IPS-18c (cell line): ENCODE measurements at regions not wholly inside any gene's neighbourhood (a gene's known extent, or its start where the extent isn't known, plus 50 kb on each side); places are given as distances from the start of the nearest gene placed in this dataset.
"Not testable (repeated sequence)": the region's sequence is repeated elsewhere in the genome, so short reads cannot be mapped to it uniquely, and the experiment has no call there.

Experiments
- H3K4me3 ChIP-seq: 2 replicates; pipeline ENCODE4 v1.7.0; 2013; ENCODE audit warnings: low read depth, mild to moderate bottlenecking, low read length, moderate library complexity; ENCODE audit not compliant: insufficient read depth
- H3K9me3 ChIP-seq: one replicate; pipeline ENCODE4 v1.6.1; 2013; ENCODE audit warnings: mild to moderate bottlenecking, low read length, moderate library complexity; ENCODE audit not compliant: control insufficient read depth, insufficient read depth

- Histone ChIP-seq H3K4me3 (no peak overlapping the region), H3K9me3 (no peaks in the 10 kb centered on the region)
Measured at GRCh38 chr5:1720396-1721110, 79.1 kb downstream of the MRPL36 start.

GRCh38 chr5:1719860-1720259, 79.8 kb downstream of the MRPL36 start:
- Histone ChIP-seq H3K9me3 (no peaks in the 10 kb centered on the region), H3K4me3 (no peak overlapping the region)

DNA sequence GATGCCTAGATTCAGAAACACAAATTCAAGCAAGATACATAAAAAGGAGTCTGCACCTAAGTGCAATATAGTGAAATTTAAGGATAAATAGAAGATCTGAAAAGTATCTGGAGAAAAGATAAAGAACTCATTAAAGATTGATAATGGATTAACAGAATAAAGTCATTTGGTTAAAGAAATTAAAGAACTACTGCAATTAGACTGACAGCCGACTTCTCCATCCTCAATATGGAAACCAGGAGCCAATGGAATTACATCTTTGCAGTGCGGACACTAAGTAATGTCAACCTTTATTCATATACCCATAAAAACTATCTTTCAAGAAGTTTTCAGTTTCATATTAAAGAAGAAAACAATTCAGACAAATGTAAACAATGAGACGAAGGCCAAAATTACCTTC, 81.0 kb downstream of the MRPL36 start:
- no peak overlapping the region for H3K4me3 ChIP-seq
- H3K9me3 ChIP-seq = no peaks in the 10 kb centered on the region

DNA sequence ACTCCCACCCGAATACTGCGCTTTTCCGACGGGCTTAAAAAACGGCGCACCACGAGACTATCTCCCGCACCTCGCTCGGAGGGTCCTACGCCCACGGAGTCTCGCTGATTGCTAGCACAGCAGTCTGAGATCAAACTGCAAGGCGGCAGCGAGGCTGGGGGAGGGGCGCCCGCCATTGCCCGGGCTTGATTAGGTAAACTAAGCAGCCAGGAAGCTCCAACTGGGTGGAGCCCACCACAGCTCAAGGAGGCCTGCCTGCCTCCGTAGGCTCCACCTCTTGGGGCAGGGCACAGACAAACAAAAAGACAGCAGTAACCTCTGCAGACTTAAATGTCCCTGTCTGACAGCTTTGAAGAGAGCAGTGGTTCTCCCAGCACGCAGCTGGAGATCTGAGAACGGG, 89.5 kb downstream of the MRPL36 start:
- H3K9me3 ChIP-seq = not testable (repeated sequence)
- H3K4me3 ChIP-seq = peak overlapping the region; percentile 31; the same call in 1 of the 2 replicates

- H3K4me3 ChIP-seq = peak overlapping the region; percentile 24; the same call in 1 of the 2 replicates
Measured at GRCh38 chr5:1709171-1709803, 90.3 kb downstream of the MRPL36 start.

DNA sequence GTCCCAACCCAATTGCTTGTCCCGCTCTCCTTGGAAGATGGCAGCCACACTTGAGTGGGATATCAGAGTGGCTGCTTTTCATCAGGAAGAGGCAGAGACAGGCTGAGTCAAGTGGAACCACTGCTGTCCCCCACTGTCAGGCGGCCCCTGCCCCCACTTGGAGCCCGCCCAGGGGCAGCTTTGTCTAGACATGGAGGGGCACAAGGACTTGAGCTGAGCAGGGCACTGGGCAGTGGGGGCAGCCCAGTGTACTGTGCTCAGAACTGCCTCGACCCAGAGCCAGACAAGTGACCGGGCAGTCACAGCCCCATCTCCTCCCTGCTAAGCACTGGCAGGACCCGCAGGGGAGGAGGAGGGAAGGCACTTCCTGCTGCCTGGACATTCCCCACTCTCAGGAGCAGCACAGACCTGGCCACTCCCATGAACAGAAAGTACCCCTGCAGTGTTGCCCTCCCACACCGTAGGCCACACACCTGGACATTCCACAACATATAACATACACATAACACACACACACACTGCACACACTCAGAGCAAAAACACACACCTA, 91.0 kb downstream of the MRPL36 start:
- no peak overlapping the region for H3K4me3 ChIP-seq
- no peaks in the 10 kb centered on the region for H3K9me3 ChIP-seq

More at GRCh38 chr5:1709171-1709803, 90.3 kb downstream of the MRPL36 start:
- no peaks in the 10 kb centered on the region for H3K9me3 ChIP-seq

DNA sequence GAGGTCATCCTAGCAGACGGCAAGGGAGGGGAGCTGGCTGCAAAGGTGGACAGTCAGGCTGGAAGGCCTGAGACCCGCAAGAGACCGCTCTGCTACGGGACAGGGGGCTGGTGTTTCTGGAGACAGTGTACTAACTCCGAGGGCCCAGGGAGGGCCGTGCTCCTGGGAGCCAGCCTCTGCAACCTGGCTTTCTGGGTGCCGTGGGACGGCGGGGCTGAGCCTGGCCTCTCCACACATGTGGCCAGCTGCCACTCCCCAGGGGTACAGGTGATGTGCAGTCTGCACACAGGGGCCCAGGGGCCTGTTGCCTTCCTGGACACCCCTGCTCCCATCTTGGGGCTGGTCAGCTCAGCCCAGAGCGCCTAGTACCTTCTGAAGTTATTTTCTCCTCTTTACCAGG, 92.2 kb downstream of the MRPL36 start:
- no peak overlapping the region for H3K4me3 ChIP-seq
- H3K9me3 ChIP-seq = no peaks in the 10 kb centered on the region

DNA sequence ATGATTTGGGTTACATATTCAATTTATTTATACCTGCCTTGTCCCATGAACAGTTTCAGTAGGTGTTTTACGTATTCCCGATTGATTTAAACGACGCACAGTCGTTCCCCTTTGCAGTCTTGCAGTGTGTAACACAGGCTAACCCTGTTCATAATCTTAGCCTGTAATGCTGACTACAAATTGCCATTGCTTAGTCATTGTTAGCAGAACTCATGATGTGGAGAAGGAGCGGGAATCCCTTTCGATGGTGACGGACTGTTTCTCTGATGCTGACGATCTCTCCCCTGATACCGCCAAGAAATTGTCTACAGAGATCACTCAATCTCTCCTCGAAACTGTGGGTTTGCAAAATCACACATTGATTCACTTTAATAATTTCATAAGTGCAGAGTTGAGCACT, 93.2 kb downstream of the MRPL36 start:
- Histone ChIP-seq H3K9me3 (no peaks in the 10 kb centered on the region), H3K4me3 (no peak overlapping the region)

DNA sequence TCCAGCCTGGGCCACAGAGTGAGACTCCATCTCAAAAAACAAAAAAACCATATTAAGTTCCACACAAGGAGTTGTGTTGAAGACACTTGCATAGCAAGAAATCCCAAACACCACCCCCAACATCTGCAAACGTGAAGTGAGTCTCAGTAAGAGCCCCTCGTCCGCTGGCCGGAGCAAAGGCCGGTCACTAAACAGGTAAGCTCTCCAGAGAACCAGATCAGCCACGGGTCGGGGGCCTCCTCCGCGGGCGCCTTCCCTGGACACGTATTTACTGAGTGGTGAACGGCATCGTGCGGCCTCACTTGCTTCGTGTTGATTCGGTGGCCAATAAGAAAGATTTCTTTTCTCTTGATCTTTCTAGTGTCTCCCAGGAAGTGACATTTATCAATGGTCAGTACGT, 93.6 kb downstream of the MRPL36 start:
- H3K9me3 ChIP-seq = no peaks in the 10 kb centered on the region
- no peak overlapping the region for H3K4me3 ChIP-seq

DNA sequence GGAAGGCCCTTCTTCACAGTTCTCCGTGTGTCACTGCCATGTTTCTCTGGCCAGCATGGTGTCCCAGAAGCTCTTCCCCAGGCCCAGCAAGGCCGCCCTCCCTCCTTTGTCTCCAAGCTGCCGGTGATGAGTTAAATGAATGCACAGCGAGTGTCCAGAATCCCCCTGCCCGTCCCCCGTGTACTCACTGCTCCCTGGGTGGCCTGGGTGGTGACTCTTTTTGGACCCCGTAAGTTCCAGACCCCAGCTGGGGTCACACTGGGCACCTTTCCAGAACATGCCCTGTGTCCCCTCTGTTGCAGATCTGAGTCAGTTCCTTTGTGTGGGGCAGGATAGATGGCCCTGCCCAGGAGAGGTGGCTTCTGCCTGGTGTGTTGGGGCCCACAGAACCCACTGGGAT, 95.0 kb downstream of the MRPL36 start:
- Histone ChIP-seq H3K9me3 (no peaks in the 10 kb centered on the region), H3K4me3 (no peak overlapping the region)

- H3K4me3 ChIP-seq = no peak overlapping the region
- H3K9me3 ChIP-seq = peaks cover 3% of the 10 kb centered on the region
Measured at GRCh38 chr5:1704266-1704665, 95.4 kb downstream of the MRPL36 start.

GRCh38 chr5:1703352-1704050, 96.1 kb downstream of the MRPL36 start:
- no peak overlapping the region for H3K4me3 ChIP-seq
- peaks cover 3% of the 10 kb centered on the region for H3K9me3 ChIP-seq

DNA sequence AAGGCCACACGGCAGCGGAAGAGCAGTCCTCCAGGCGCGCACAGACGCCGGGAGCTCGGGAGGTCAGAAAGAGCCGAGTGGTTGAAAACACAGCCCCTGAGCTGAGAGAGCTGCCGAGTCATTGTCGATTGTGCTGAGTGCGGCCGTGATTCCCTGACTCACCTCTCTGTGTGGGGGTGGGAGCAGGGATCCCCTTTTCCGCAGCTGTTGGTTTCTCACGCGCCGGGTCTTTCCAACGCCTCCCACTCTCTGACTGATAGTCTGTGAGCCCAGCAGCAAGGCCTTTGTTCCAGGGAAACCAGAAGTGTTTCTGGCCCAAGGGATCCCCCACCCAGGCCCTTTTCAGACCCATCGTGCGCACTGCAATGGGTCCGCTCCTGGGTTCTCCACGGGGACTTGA, 97.3 kb downstream of the MRPL36 start:
- Histone ChIP-seq H3K9me3 (peaks cover 3% of the 10 kb centered on the region), H3K4me3 (no peak overlapping the region)

DNA sequence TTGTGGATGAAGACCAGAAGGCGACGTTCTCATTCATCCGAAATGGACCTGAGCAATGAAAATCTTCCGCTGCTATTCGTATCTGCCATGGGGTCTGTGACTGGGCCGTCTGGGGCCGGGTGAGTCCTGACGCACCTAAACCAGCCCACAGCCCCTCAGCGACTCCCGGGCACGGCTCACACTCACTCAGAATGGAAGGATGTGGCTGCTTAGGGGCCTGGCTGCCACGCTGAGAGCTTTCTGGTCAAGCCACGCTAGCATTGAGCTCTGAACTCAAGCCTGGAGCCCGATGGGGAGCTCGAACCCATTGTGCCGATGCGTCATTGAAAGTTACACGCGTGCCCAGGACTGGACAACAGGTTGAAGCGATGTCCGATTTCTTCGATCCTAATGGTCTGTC, 97.8 kb downstream of the MRPL36 start:
- H3K4me3 ChIP-seq = no peak overlapping the region
- H3K9me3 ChIP-seq = peaks cover 3% of the 10 kb centered on the region

DNA sequence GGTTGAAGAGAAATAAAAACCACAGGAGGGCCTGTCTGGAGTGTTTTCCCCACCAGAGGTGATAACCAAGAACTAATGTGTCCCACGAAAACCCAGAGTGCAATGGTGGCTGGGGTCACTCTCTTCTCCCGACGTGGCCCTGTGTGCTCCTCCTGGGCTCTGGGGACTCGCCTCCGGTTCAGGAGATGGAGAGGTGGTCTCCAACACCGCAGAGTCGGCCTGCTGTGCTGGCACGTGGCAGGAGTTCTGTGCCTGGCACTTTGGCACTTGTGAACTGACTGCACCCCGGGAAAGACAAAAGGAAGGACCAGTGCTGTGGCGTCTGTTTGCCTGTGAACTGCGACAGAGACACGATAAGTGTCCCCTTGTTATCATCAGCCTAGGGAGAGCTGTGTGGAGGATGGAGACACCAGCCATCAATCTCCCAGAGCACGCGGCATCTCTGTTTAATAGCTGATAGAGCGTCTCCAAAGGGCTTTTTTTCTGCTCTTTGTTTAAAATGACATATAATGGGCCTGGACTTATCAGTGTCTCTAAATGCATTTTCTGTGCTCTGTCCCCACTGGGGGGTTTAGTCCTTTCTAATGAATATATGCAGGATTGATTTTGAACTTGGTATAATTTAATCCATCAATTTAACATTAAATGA, 98.3 kb downstream of the MRPL36 start:
- peaks cover 3% of the 10 kb centered on the region for H3K9me3 ChIP-seq
- no peak overlapping the region for H3K4me3 ChIP-seq

DNA sequence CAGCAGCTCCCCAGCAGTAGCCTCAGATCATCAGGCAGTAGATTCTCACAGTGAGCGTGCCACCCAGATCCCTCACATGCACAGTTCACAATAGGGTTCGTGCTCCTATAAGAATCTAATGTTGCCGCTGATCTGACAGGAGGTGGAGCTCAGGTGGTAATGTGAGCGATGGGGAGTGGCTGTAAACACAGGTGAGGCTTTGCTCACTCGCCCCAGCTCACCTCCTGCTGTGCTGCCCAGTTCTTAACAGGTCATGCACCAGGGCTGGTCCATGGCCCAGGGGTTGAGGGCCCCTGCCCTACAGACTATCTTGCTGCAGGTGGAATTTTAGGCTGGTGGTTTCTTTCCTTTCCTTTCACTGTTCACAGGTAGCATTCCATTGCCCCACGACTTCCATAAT, 100.2 kb downstream of the MRPL36 start:
- no peak overlapping the region for H3K4me3 ChIP-seq
- H3K9me3 ChIP-seq = peaks cover 3% of the 10 kb centered on the region

DNA sequence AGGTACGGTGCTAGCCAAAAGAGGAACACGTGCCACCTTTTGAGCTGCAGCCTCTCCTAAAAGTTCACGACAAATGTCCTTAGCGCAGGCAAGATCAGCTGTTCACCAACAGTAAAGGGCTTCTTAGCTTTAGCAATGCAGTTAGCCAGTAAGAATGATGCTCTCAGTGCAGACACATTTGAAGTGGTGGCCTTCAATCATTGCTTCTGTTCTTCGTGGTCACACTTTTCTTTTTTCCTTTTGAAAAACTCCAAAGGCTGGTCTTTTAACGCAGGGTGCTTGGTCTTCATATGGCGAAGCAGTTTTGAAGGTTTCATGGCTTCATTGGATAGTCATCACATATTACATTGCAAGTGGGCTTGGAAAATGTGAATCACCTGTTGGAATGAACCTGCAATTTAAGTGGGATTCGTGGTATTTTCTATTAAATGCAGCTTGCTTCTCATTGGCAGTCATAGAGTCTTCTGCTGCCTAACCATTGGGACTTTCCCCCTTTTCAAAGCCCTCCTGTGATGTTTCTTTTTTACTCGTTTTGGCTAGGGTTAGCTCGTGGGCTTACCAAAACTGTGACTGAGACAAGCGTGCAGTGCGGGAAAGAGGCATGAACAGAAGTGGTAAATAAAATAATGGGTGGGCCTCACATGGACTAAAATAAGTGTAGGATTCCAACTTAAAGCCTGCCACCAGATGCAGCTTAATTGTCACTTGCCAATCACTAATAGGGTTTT, 100.9 kb downstream of the MRPL36 start:
- peaks cover 3% of the 10 kb centered on the region for H3K9me3 ChIP-seq

More for the DNA sequence above, 100.9 kb downstream of the MRPL36 start:
- H3K4me3 ChIP-seq = no peak overlapping the region
